ENCODE measurements at regions not wholly inside any gene's neighbourhood (a gene's known extent, or its start where the extent isn't known, plus 50 kb on each side); places are given as distances from the start of the nearest gene placed in this dataset.

DNA sequence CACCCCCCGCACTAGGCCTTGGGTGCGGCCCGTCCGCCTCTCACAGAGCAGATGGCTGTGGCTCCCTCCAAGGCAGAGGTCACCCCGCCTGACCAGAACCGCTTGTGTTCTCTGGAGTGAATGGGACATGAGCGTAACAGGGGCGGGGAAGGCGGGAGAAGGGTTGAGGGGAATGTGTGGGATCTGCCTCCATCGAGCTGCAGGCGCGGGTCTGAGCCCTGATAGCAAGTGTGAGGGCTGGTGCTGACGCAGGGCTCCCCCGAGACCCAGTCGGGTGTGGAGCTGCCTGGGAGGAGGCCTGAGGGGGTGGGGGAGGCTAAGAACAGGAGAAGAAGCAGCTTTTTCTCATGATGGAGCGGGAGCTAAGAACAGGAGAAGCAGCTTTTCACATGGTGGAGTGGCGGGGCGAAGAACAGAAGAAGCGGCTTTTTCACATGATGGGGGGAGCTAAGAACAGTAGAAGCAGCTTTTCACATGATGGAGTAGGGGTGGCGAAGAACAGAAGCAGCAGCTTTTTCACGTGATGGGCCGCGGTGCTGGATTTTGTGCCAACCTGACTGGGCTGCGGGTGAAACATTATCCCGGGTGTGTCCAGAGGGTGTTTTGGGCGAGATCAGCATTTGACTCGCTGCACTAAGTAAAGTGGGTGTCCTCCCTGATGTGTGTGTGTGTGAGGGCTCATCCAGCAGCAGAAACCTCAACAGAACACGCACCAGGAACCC is 169.3 kb downstream of the TTLL2 start:
- Histone ChIP-seq H3K4me1 (ENCODE audit: control insufficient read depth in 1 of 2, insufficient read depth in 2 of 2, low read length in 2 of 2) (no peaks in the 10 kb centered on the region), H3K27ac (ENCODE audit: low read depth, low read length) (no peak overlapping the region), H3K27me3 (ENCODE audit: insufficient read depth, low read length) (0 out of 2 replicates have a peak, but pooled peaks cover 11% of the 10 kb centered on the region), H3K9ac (ENCODE audit: low read length) (no peak overlapping the region), H4K20me1 (ENCODE audit: insufficient read depth) (no peaks in the 10 kb centered on the region), H3K9me2 (ENCODE audit: insufficient read depth) (no peaks in the 10 kb centered on the region), H3K4me3 (replicated peaks in 1 of 2; ENCODE audit: low read depth in 1 of 2, low read length in 2 of 2) (no peak overlapping the region), H3K9me3 (ENCODE audit: control insufficient read depth in 1 of 2, insufficient read depth in 1 of 2, low read depth in 1 of 2, low read length in 2 of 2) (no peaks in the 10 kb centered on the region), H2AFZ (ENCODE audit: low read depth, low read length, poor library complexity, severe bottlenecking) (no peak overlapping the region), H3K36me3 (ENCODE audit: control insufficient read depth in 1 of 2, insufficient read depth in 2 of 2, low read length in 2 of 2) (no peaks in the 10 kb centered on the region), H3K79me2 (ENCODE audit: insufficient read depth, low read length) (no peaks in the 10 kb centered on the region), H3K4me2 (ENCODE audit: low read length) (no peak overlapping the region)
- TF ChIP-seq POLR2AphosphoS5 (IDR thresholded peaks at IDR 0.05; ENCODE audit: low read depth, low read length) (no peak), SIN3A (IDR thresholded peaks at IDR 0.05; ENCODE audit: low read depth) (no peak), SRF (IDR thresholded peaks at IDR 0.05; ENCODE audit: low read depth) (no peak), CEBPB (IDR thresholded peaks at IDR 0.05; ENCODE audit: low read depth) (no peak)
- TF ChIP-seq, protein P1, sequence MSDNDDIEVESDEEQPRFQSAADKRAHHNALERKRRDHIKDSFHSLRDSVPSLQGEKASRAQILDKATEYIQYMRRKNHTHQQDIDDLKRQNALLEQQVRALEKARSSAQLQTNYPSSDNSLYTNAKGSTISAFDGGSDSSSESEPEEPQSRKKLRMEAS (IDR thresholded peaks at IDR 0.05): no peak
- TF ChIP-seq, protein P2, sequence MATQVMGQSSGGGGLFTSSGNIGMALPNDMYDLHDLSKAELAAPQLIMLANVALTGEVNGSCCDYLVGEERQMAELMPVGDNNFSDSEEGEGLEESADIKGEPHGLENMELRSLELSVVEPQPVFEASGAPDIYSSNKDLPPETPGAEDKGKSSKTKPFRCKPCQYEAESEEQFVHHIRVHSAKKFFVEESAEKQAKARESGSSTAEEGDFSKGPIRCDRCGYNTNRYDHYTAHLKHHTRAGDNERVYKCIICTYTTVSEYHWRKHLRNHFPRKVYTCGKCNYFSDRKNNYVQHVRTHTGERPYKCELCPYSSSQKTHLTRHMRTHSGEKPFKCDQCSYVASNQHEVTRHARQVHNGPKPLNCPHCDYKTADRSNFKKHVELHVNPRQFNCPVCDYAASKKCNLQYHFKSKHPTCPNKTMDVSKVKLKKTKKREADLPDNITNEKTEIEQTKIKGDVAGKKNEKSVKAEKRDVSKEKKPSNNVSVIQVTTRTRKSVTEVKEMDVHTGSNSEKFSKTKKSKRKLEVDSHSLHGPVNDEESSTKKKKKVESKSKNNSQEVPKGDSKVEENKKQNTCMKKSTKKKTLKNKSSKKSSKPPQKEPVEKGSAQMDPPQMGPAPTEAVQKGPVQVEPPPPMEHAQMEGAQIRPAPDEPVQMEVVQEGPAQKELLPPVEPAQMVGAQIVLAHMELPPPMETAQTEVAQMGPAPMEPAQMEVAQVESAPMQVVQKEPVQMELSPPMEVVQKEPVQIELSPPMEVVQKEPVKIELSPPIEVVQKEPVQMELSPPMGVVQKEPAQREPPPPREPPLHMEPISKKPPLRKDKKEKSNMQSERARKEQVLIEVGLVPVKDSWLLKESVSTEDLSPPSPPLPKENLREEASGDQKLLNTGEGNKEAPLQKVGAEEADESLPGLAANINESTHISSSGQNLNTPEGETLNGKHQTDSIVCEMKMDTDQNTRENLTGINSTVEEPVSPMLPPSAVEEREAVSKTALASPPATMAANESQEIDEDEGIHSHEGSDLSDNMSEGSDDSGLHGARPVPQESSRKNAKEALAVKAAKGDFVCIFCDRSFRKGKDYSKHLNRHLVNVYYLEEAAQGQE (IDR thresholded peaks at IDR 0.05; ENCODE audit: low read depth): no peak
- ChIA-PET RAD21 (ENCODE audit: low non-redundant PET in 1 of 2, low total read pairs in 2 of 2, uncharacterized antibody in 2 of 2, unreplicated experiment in 2 of 2) (no interaction called here), CTCF (no interaction called here), POLR2A (no interaction called here)
- intact Hi-C loops (cut with micrococcal nuclease): no loop called here
- no peak for ATAC-seq
- BruUV-seq (replicated peaks): no TSS peak
- no peak for DNase-seq (ENCODE audit: low read depth, low spot score)

Data from HCT116 (cell line).